Lower lobe of right lung (tissue), 2 donors: ENCODE measurements at regions not wholly inside any gene's neighbourhood (a gene's known extent, or its start where the extent isn't known, plus 50 kb on each side); places are given as distances from the start of the nearest gene placed in this dataset.

Experiments used
- ATAC-seq, 2 donors: fragments of 200-7000 bp; cut with Tn5 transposase; one replicate each; pipeline ENCODE4 v1.9.1; 2020 to 2022; ENCODE audit warnings: mild to moderate bottlenecking in 2 of 2, moderate library complexity in 2 of 2
- DNase-seq: peaks from one replicate; pipeline ENCODE4 v3.0.0-alpha.2; 2020
- H3K27ac ChIP-seq: fragments of 200-600 bp; one replicate; pipeline ENCODE4 v1.8.0; 2022
- H3K27me3 ChIP-seq: fragments of 200-600 bp; one replicate; pipeline ENCODE4 v1.8.0; 2022; ENCODE audit warnings: low read depth
- H3K36me3 ChIP-seq: fragments of 200-600 bp; one replicate; pipeline ENCODE4 v1.8.0; 2022; ENCODE audit warnings: mild to moderate bottlenecking
- H3K4me1 ChIP-seq: fragments of 200-600 bp; one replicate; pipeline ENCODE4 v1.8.0; 2022
- H3K4me3 ChIP-seq: fragments of 200-600 bp; one replicate; pipeline ENCODE4 v1.8.0; 2022; ENCODE audit warnings: mild to moderate bottlenecking
- H3K9me3 ChIP-seq: fragments of 200-600 bp; one replicate; pipeline ENCODE4 v1.8.0; 2022
- intact Hi-C: fragments of 100-400 bp; cut with DNase I; formaldehyde crosslinking; loops from one replicate; pipeline ENCODE4 v1.11.0; 2022
- TF ChIP-seq, protein P1 (sequence below): fragments of 200-600 bp; IDR thresholded peaks from one replicate; pipeline ENCODE4 v1.8.0; 2022; ENCODE audit warnings: antibody characterized with exemption, mild to moderate bottlenecking
- donor health status: DM: no; HTN: yes; CAD: no; lungs with severe emphysema.

- DNase-seq = no peak
- intact Hi-C loops = no loop called here
- Histone ChIP-seq H3K36me3 (no peaks in the 10 kb centered on the region), H3K9me3 (no peaks in the 10 kb centered on the region), H3K4me3 (no peak overlapping the region), H3K4me1 (peaks cover 6% of the 10 kb centered on the region), H3K27ac (no peak overlapping the region), H3K27me3 (no peaks in the 10 kb centered on the region)
- ATAC-seq = peak; percentile 61 to 64
- TF ChIP-seq, protein P1, sequence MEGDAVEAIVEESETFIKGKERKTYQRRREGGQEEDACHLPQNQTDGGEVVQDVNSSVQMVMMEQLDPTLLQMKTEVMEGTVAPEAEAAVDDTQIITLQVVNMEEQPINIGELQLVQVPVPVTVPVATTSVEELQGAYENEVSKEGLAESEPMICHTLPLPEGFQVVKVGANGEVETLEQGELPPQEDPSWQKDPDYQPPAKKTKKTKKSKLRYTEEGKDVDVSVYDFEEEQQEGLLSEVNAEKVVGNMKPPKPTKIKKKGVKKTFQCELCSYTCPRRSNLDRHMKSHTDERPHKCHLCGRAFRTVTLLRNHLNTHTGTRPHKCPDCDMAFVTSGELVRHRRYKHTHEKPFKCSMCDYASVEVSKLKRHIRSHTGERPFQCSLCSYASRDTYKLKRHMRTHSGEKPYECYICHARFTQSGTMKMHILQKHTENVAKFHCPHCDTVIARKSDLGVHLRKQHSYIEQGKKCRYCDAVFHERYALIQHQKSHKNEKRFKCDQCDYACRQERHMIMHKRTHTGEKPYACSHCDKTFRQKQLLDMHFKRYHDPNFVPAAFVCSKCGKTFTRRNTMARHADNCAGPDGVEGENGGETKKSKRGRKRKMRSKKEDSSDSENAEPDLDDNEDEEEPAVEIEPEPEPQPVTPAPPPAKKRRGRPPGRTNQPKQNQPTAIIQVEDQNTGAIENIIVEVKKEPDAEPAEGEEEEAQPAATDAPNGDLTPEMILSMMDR = no peak
These were observed 476.6 kb upstream of the CD180 start for GRCh38 chr5:67673180-67673579.

DNA sequence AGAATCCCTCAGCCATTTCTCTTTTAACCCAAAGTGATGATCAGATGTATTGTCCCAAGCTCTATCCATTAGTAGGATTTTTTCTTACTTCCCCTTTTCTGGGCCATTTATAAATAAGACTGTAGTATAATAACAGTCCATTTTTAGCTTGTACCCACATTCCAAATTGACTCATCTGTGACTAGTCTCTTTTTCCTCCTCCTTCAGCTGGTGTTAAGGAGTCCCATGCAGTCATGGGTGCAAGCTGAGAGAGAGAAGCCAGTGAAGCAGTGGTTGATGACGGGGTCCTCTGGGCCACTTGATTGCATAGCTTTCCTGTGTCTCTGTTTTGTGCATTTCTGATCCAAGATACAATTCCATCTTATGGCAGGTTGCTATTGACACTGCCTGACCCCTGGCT is 476.0 kb upstream of the CD180 start:
- H3K36me3 ChIP-seq = no peaks in the 10 kb centered on the region
- ATAC-seq = peak in 1 of 2 donors; percentile 14
- H3K4me3 ChIP-seq = no peak overlapping the region
- intact Hi-C loops = no loop called here
- TF ChIP-seq, protein P1 = no peak
- no peaks in the 10 kb centered on the region for H3K9me3 ChIP-seq
- H3K4me1 ChIP-seq = peaks cover 6% of the 10 kb centered on the region
- no peak overlapping the region for H3K27ac ChIP-seq
- DNase-seq = no peak
- no peaks in the 10 kb centered on the region for H3K27me3 ChIP-seq

- H3K4me1 ChIP-seq = peaks cover 6% of the 10 kb centered on the region
- no peak overlapping the region for H3K4me3 ChIP-seq
- H3K27me3 ChIP-seq = no peaks in the 10 kb centered on the region
- ATAC-seq = no peak
- H3K9me3 ChIP-seq = no peaks in the 10 kb centered on the region
- DNase-seq = no peak
- no peaks in the 10 kb centered on the region for H3K36me3 ChIP-seq
- TF ChIP-seq, protein P1 = no peak
- H3K27ac ChIP-seq = no peak overlapping the region
- intact Hi-C loops = no loop called here
These were observed 473.3 kb upstream of the CD180 start for GRCh38 chr5:67669916-67670315.

GRCh38 chr5:67660149-67660548 is 463.6 kb upstream of the CD180 start:
- H3K27me3 ChIP-seq = no peaks in the 10 kb centered on the region
- no peaks in the 10 kb centered on the region for H3K9me3 ChIP-seq
- H3K4me1 ChIP-seq = no peaks in the 10 kb centered on the region
- H3K36me3 ChIP-seq = no peaks in the 10 kb centered on the region
- intact Hi-C loops = no loop called here
- ATAC-seq (no peak), DNase-seq (no peak)
- TF ChIP-seq, protein P1 = no peak
- no peak overlapping the region for H3K27ac ChIP-seq
- H3K4me3 ChIP-seq = no peak overlapping the region

DNA sequence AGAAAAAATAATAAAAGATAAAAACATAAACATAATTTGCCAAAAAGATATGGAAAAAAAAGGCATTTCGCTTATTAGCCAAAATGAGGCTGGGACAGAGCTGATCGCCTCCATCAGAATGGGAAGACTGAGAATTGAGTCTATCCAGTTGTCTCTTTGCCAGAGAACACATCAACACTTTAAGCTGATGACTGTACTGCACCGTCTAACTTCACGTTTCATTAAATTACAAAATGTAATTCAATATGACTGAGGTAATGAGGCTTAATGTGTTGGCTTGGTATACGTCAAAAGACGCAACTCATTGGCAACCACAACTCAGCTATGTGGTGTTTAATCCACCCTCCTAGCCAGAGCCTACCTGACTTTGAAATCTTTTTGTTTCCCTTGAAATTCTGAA is 462.7 kb upstream of the CD180 start:
- H3K27ac ChIP-seq = no peak overlapping the region
- H3K4me3 ChIP-seq = no peak overlapping the region
- DNase-seq (no peak), ATAC-seq (no peak)
- no peaks in the 10 kb centered on the region for H3K36me3 ChIP-seq
- intact Hi-C loops = no loop called here
- no peaks in the 10 kb centered on the region for H3K27me3 ChIP-seq
- TF ChIP-seq, protein P1 = no peak
- no peaks in the 10 kb centered on the region for H3K4me1 ChIP-seq
- no peaks in the 10 kb centered on the region for H3K9me3 ChIP-seq

GRCh38 chr5:67657055-67657454 is 460.5 kb upstream of the CD180 start:
- Histone ChIP-seq H3K4me3 (no peak overlapping the region), H3K27ac (no peak overlapping the region), H3K36me3 (no peaks in the 10 kb centered on the region), H3K27me3 (no peaks in the 10 kb centered on the region), H3K4me1 (no peaks in the 10 kb centered on the region), H3K9me3 (no peaks in the 10 kb centered on the region)
- ATAC-seq = no peak
- TF ChIP-seq, protein P1 = no peak
- no peak for DNase-seq
- intact Hi-C loops = no loop called here
